ENCODE measurements at regions not wholly inside any gene's neighbourhood (a gene's known extent, or its start where the extent isn't known, plus 50 kb on each side); places are given as distances from the start of the nearest gene placed in this dataset.

GRCh38 chr2:57622009-57622408, 424.6 kb upstream of the VRK2 start:
- TF ChIP-seq POLR2A (IDR thresholded peaks at IDR 0.05) (no peak), CTCF (IDR thresholded peaks at IDR 0.05) (no peak)

Measured in tibial nerve (tissue), 3 donors.